HG03066 (cell line): ENCODE measurements at regions not wholly inside any gene's neighbourhood (a gene's known extent, or its start where the extent isn't known, plus 50 kb on each side); places are given as distances from the start of the nearest gene placed in this dataset.

Experiments
- ATAC-seq: cut with Tn5 transposase; IDR thresholded peaks from one replicate; pipeline ENCODE4 v1.9.1; 2021; ENCODE audit warnings: low read depth; ENCODE audit not compliant: unreplicated experiment

- no peak for ATAC-seq
These were observed 176.0 kb upstream of the SLC24A5 start for GRCh38 chr15:47944637-47945288.

GRCh38 chr15:47945872-47946650 lies 174.7 kb upstream of the SLC24A5 start:
- ATAC-seq: no peak

- no peak for ATAC-seq
These were observed 171.0 kb upstream of the SLC24A5 start for GRCh38 chr15:47949815-47950214.

GRCh38 chr15:47950447-47950846 lies 170.3 kb upstream of the SLC24A5 start:
- no peak for ATAC-seq

- no peak for ATAC-seq
These were observed 169.0 kb upstream of the SLC24A5 start for GRCh38 chr15:47951781-47952180.

GRCh38 chr15:47954196-47954595 lies 166.6 kb upstream of the SLC24A5 start:
- no peak for ATAC-seq

GRCh38 chr15:47955021-47955420 lies 165.8 kb upstream of the SLC24A5 start:
- ATAC-seq: no peak

GRCh38 chr15:47959617-47960413 lies 161.0 kb upstream of the SLC24A5 start:
- no peak for ATAC-seq

GRCh38 chr15:47961401-47962090 lies 159.2 kb upstream of the SLC24A5 start:
- ATAC-seq: peak; percentile 94

GRCh38 chr15:47963265-47963664 lies 157.5 kb upstream of the SLC24A5 start:
- ATAC-seq: no peak

- ATAC-seq: no peak
These were observed 156.6 kb upstream of the SLC24A5 start for GRCh38 chr15:47964229-47964628.

GRCh38 chr15:47965297-47965696 lies 155.5 kb upstream of the SLC24A5 start:
- no peak for ATAC-seq

GRCh38 chr15:47968593-47968992 lies 152.2 kb upstream of the SLC24A5 start:
- ATAC-seq: no peak

GRCh38 chr15:47971637-47972036 lies 149.2 kb upstream of the SLC24A5 start:
- no peak for ATAC-seq

GRCh38 chr15:47972738-47973137 lies 148.1 kb upstream of the SLC24A5 start:
- no peak for ATAC-seq

- no peak for ATAC-seq
These were observed 146.1 kb upstream of the SLC24A5 start for GRCh38 chr15:47974724-47975123.

GRCh38 chr15:47975427-47975826 lies 145.4 kb upstream of the SLC24A5 start:
- ATAC-seq: no peak

- no peak for ATAC-seq
These were observed 137.3 kb upstream of the SLC24A5 start for GRCh38 chr15:47983533-47983932.

- ATAC-seq: no peak
These were observed 135.2 kb upstream of the SLC24A5 start for GRCh38 chr15:47985568-47985967.

- ATAC-seq: no peak
These were observed 133.3 kb upstream of the SLC24A5 start for GRCh38 chr15:47987461-47987860.
